SK-N-MC (cell line): ENCODE measurements at regions not wholly inside any gene's neighbourhood (a gene's known extent, or its start where the extent isn't known, plus 50 kb on each side); places are given as distances from the start of the nearest gene placed in this dataset.
A peak's percentile ranks its signal among the peaks of the same experiment; 100 is the strongest.

Experiments used
- DNase-seq: peaks from one replicate; pipeline ENCODE4 v3.0.0-alpha.2; 2011; ENCODE audit warnings: low read depth, low spot score
- H3K27ac ChIP-seq: fragments of 200-600 bp; sonication (generic); 2 replicates; pipeline ENCODE4 v1.5.1; 2016; ENCODE audit warnings: mixed run types
- H3K36me3 ChIP-seq: fragments of 200-600 bp; sonication (generic); 2 replicates; pipeline ENCODE4 v1.6.1; 2017; ENCODE audit warnings: antibody characterized with exemption, low read length, mixed read lengths; ENCODE audit not compliant: insufficient read depth
- H3K4me3 ChIP-seq: fragments of 200-600 bp; sonication (generic); 2 replicates; pipeline ENCODE4 v1.5.1; 2016
- H3K9ac ChIP-seq: fragments of 200-600 bp; sonication (generic); 2 replicates; pipeline ENCODE4 v1.8.0; 2017; ENCODE audit warnings: mixed run types, mixed read lengths; ENCODE audit not compliant: insufficient read length
- H3K9me3 ChIP-seq: fragments of 200-600 bp; sonication (generic); 2 replicates; pipeline ENCODE4 v1.6.1; 2017; ENCODE audit warnings: low read depth, mild to moderate bottlenecking, antibody characterized with exemption, low read length, moderate library complexity, mixed read lengths
- EZH2 ChIP-seq: fragments of 200-600 bp; sonication (generic); IDR thresholded peaks from one replicate; pipeline ENCODE4 v1.6.1; 2017; ENCODE audit warnings: antibody characterized with exemption
- FOXP2 ChIP-seq: optimal IDR thresholded peaks from 2 replicates; pipeline ENCODE3; 2011; ENCODE audit warnings: mild to moderate bottlenecking, moderate library complexity; ENCODE audit not compliant: insufficient read depth; ENCODE audit errors: extremely low read length, control extremely low read depth
- POLR2AphosphoS5 ChIP-seq: IDR thresholded peaks from 2 replicates; pipeline ENCODE4 v1.6.1; 2012; ENCODE audit warnings: mild to moderate bottlenecking, low read depth, low read length, borderline replicate concordance

GRCh38 chr3:34131091-34131490 is 332.7 kb downstream of the PDCD6IP start:
- Histone ChIP-seq H3K27ac (no peak overlapping the region), H3K9me3 (no peaks in the 10 kb centered on the region), H3K9ac (no peak overlapping the region), H3K36me3 (no peaks in the 10 kb centered on the region), H3K4me3 (no peak overlapping the region)
- TF ChIP-seq FOXP2 (no peak), EZH2 (no peak), POLR2AphosphoS5 (no peak)
- DNase-seq: no peak

GRCh38 chr3:34132069-34132692 is 333.8 kb downstream of the PDCD6IP start:
- DNase-seq: no peak
- Histone ChIP-seq H3K27ac (no peak overlapping the region), H3K9me3 (no peaks in the 10 kb centered on the region)

GRCh38 chr3:34139566-34139965 is 341.1 kb downstream of the PDCD6IP start:
- TF ChIP-seq EZH2: no peak
- no peak for TF ChIP-seq FOXP2
- no peak for TF ChIP-seq POLR2AphosphoS5
- no peak for DNase-seq

More at GRCh38 chr3:34132069-34132692, 333.8 kb downstream of the PDCD6IP start:
- TF ChIP-seq POLR2AphosphoS5: no peak
- no peak for TF ChIP-seq FOXP2
- no peak for TF ChIP-seq EZH2
- Histone ChIP-seq H3K36me3 (no peaks in the 10 kb centered on the region), H3K4me3 (no peak overlapping the region), H3K9ac (no peak overlapping the region)

GRCh38 chr3:34140616-34141015 is 342.2 kb downstream of the PDCD6IP start:
- H3K27ac ChIP-seq: no peak overlapping the region
- TF ChIP-seq FOXP2 (no peak), POLR2AphosphoS5 (no peak), EZH2 (no peak)
- H3K9me3 ChIP-seq: no peaks in the 10 kb centered on the region
- H3K9ac ChIP-seq: no peak overlapping the region
- no peak overlapping the region for H3K4me3 ChIP-seq
- DNase-seq: peak; percentile 45
- no peaks in the 10 kb centered on the region for H3K36me3 ChIP-seq

More at GRCh38 chr3:34139566-34139965, 341.1 kb downstream of the PDCD6IP start:
- Histone ChIP-seq H3K9ac (no peak overlapping the region), H3K36me3 (no peaks in the 10 kb centered on the region), H3K4me3 (no peak overlapping the region), H3K27ac (no peak overlapping the region), H3K9me3 (no peaks in the 10 kb centered on the region)

GRCh38 chr3:34141841-34142337 is 343.5 kb downstream of the PDCD6IP start:
- no peak overlapping the region for H3K9ac ChIP-seq
- no peak for DNase-seq
- no peak overlapping the region for H3K27ac ChIP-seq
- no peak overlapping the region for H3K4me3 ChIP-seq
- H3K36me3 ChIP-seq: no peaks in the 10 kb centered on the region
- TF ChIP-seq POLR2AphosphoS5 (no peak), EZH2 (no peak), FOXP2 (no peak)
- no peaks in the 10 kb centered on the region for H3K9me3 ChIP-seq

GRCh38 chr3:34145796-34146195 is 347.4 kb downstream of the PDCD6IP start:
- no peak overlapping the region for H3K4me3 ChIP-seq
- TF ChIP-seq POLR2AphosphoS5 (no peak), FOXP2 (no peak), EZH2 (no peak)

GRCh38 chr3:34146596-34146995 is 348.2 kb downstream of the PDCD6IP start:
- no peak for DNase-seq
- H3K27ac ChIP-seq: no peak overlapping the region
- H3K9ac ChIP-seq: no peak overlapping the region
- no peaks in the 10 kb centered on the region for H3K9me3 ChIP-seq
- no peaks in the 10 kb centered on the region for H3K36me3 ChIP-seq
- no peak overlapping the region for H3K4me3 ChIP-seq
- TF ChIP-seq EZH2: no peak
- TF ChIP-seq FOXP2: no peak
- no peak for TF ChIP-seq POLR2AphosphoS5

More at GRCh38 chr3:34145796-34146195, 347.4 kb downstream of the PDCD6IP start:
- no peak for DNase-seq
- Histone ChIP-seq H3K36me3 (no peaks in the 10 kb centered on the region), H3K27ac (no peak overlapping the region), H3K9ac (no peak overlapping the region), H3K9me3 (no peaks in the 10 kb centered on the region)

- no peak for DNase-seq
- Histone ChIP-seq H3K4me3 (no peak overlapping the region), H3K9ac (no peak overlapping the region), H3K9me3 (no peaks in the 10 kb centered on the region), H3K27ac (no peak overlapping the region), H3K36me3 (no peaks in the 10 kb centered on the region)
- TF ChIP-seq POLR2AphosphoS5 (no peak), FOXP2 (no peak), EZH2 (no peak)
Observed at GRCh38 chr3:34150992-34151391, 352.6 kb downstream of the PDCD6IP start.

- H3K9me3 ChIP-seq: no peaks in the 10 kb centered on the region
- no peak overlapping the region for H3K9ac ChIP-seq
- TF ChIP-seq FOXP2 (no peak), POLR2AphosphoS5 (no peak)
- H3K27ac ChIP-seq: no peak overlapping the region
- H3K36me3 ChIP-seq: no peaks in the 10 kb centered on the region
- no peak for DNase-seq
- no peak overlapping the region for H3K4me3 ChIP-seq
Observed at GRCh38 chr3:34152656-34153055, 354.2 kb downstream of the PDCD6IP start.
